ENCODE measurements at regions not wholly inside any gene's neighbourhood (a gene's known extent, or its start where the extent isn't known, plus 50 kb on each side); places are given as distances from the start of the nearest gene placed in this dataset.

DNA sequence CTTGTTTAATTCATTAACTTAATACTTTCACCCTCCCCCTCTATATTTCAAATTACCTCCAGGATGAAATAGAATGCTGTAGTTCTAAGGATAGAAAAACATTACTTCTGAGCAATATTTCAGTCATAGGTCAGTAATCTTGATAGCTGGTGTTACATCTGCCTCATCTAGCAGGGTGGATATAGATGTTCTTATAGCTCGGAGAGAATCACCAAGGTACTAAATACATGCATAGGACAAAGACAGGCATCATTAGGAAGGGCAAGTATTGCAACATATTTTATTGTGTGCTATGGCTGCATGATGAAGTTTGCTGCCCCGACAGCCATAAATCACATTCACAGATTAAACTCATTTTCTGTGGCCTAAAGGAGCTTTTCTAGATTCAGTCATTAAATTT is 601.0 kb downstream of the FGF9 start:
- Histone ChIP-seq H3F3A (replicated peaks; ENCODE audit: low read depth) (no peaks in the 10 kb centered on the region), H3K4me2 (no peak overlapping the region), H3K4me1 (ENCODE audit: insufficient read depth) (no peaks in the 10 kb centered on the region), H3K27me3 (ENCODE audit: insufficient read depth) (no peaks in the 10 kb centered on the region), H3K36me3 (ENCODE audit: insufficient read depth) (no peaks in the 10 kb centered on the region), H3K79me2 (replicated peaks; ENCODE audit: insufficient read depth) (no peaks in the 10 kb centered on the region), H3K9me2 (ENCODE audit: insufficient read depth) (no peaks in the 10 kb centered on the region; the same call in none of the 2 replicates), H4K20me1 (replicated peaks; ENCODE audit: insufficient read depth) (no peaks in the 10 kb centered on the region), H2AFZ (no peak overlapping the region), H3K4me3 (no peak overlapping the region), H3K27ac (ENCODE audit: low read depth) (no peak overlapping the region)
- peaks cover 5% of the 10 kb centered on the region; the same call in 2 of the 3 replicates for H3K4me1 Mint-ChIP-seq
- no peak overlapping the region; the same call in 1 of the 2 replicates for H3K27ac Mint-ChIP-seq
- ATAC-seq (no peak), DNase-seq (ENCODE audit: low spot score) (no peak)
- TF ChIP-seq STAT1 (IDR thresholded peaks at IDR 0.05; ENCODE audit: unreplicated experiment) (no peak), ZNF331 (CRISPR knock-in tag; IDR thresholded peaks at IDR 0.05; ENCODE audit: low read depth) (no peak), NANOG (IDR thresholded peaks at IDR 0.05; ENCODE audit: borderline replicate concordance) (no peak), EZH2 (IDR thresholded peaks at IDR 0.05; ENCODE audit: low read depth, unreplicated experiment) (no peak), POLR2AphosphoS5 (IDR thresholded peaks at IDR 0.05; ENCODE audit: low read depth) (no peak), EZH2phosphoT487 (IDR thresholded peaks at IDR 0.05; ENCODE audit: unreplicated experiment) (no peak), JUNB (IDR thresholded peaks at IDR 0.05; ENCODE audit: unreplicated experiment) (no peak), CREB1 (CRISPR knock-in tag; IDR thresholded peaks at IDR 0.05; ENCODE audit: low read depth) (no peak), ZNF114 (CRISPR knock-in tag; IDR thresholded peaks at IDR 0.05) (no peak)
- TF ChIP-seq, protein P1, sequence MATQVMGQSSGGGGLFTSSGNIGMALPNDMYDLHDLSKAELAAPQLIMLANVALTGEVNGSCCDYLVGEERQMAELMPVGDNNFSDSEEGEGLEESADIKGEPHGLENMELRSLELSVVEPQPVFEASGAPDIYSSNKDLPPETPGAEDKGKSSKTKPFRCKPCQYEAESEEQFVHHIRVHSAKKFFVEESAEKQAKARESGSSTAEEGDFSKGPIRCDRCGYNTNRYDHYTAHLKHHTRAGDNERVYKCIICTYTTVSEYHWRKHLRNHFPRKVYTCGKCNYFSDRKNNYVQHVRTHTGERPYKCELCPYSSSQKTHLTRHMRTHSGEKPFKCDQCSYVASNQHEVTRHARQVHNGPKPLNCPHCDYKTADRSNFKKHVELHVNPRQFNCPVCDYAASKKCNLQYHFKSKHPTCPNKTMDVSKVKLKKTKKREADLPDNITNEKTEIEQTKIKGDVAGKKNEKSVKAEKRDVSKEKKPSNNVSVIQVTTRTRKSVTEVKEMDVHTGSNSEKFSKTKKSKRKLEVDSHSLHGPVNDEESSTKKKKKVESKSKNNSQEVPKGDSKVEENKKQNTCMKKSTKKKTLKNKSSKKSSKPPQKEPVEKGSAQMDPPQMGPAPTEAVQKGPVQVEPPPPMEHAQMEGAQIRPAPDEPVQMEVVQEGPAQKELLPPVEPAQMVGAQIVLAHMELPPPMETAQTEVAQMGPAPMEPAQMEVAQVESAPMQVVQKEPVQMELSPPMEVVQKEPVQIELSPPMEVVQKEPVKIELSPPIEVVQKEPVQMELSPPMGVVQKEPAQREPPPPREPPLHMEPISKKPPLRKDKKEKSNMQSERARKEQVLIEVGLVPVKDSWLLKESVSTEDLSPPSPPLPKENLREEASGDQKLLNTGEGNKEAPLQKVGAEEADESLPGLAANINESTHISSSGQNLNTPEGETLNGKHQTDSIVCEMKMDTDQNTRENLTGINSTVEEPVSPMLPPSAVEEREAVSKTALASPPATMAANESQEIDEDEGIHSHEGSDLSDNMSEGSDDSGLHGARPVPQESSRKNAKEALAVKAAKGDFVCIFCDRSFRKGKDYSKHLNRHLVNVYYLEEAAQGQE (IDR thresholded peaks at IDR 0.05; ENCODE audit: unreplicated experiment): no peak
- TF ChIP-seq, protein P2, sequence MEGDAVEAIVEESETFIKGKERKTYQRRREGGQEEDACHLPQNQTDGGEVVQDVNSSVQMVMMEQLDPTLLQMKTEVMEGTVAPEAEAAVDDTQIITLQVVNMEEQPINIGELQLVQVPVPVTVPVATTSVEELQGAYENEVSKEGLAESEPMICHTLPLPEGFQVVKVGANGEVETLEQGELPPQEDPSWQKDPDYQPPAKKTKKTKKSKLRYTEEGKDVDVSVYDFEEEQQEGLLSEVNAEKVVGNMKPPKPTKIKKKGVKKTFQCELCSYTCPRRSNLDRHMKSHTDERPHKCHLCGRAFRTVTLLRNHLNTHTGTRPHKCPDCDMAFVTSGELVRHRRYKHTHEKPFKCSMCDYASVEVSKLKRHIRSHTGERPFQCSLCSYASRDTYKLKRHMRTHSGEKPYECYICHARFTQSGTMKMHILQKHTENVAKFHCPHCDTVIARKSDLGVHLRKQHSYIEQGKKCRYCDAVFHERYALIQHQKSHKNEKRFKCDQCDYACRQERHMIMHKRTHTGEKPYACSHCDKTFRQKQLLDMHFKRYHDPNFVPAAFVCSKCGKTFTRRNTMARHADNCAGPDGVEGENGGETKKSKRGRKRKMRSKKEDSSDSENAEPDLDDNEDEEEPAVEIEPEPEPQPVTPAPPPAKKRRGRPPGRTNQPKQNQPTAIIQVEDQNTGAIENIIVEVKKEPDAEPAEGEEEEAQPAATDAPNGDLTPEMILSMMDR (conservative IDR thresholded peaks at IDR 0.05; ENCODE audit: low read depth in 2 of 2): no peak
- TF ChIP-seq, protein P3, sequence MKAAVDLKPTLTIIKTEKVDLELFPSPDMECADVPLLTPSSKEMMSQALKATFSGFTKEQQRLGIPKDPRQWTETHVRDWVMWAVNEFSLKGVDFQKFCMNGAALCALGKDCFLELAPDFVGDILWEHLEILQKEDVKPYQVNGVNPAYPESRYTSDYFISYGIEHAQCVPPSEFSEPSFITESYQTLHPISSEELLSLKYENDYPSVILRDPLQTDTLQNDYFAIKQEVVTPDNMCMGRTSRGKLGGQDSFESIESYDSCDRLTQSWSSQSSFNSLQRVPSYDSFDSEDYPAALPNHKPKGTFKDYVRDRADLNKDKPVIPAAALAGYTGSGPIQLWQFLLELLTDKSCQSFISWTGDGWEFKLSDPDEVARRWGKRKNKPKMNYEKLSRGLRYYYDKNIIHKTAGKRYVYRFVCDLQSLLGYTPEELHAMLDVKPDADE (IDR thresholded peaks at IDR 0.05): no peak
- TF ChIP-seq, protein P4, sequence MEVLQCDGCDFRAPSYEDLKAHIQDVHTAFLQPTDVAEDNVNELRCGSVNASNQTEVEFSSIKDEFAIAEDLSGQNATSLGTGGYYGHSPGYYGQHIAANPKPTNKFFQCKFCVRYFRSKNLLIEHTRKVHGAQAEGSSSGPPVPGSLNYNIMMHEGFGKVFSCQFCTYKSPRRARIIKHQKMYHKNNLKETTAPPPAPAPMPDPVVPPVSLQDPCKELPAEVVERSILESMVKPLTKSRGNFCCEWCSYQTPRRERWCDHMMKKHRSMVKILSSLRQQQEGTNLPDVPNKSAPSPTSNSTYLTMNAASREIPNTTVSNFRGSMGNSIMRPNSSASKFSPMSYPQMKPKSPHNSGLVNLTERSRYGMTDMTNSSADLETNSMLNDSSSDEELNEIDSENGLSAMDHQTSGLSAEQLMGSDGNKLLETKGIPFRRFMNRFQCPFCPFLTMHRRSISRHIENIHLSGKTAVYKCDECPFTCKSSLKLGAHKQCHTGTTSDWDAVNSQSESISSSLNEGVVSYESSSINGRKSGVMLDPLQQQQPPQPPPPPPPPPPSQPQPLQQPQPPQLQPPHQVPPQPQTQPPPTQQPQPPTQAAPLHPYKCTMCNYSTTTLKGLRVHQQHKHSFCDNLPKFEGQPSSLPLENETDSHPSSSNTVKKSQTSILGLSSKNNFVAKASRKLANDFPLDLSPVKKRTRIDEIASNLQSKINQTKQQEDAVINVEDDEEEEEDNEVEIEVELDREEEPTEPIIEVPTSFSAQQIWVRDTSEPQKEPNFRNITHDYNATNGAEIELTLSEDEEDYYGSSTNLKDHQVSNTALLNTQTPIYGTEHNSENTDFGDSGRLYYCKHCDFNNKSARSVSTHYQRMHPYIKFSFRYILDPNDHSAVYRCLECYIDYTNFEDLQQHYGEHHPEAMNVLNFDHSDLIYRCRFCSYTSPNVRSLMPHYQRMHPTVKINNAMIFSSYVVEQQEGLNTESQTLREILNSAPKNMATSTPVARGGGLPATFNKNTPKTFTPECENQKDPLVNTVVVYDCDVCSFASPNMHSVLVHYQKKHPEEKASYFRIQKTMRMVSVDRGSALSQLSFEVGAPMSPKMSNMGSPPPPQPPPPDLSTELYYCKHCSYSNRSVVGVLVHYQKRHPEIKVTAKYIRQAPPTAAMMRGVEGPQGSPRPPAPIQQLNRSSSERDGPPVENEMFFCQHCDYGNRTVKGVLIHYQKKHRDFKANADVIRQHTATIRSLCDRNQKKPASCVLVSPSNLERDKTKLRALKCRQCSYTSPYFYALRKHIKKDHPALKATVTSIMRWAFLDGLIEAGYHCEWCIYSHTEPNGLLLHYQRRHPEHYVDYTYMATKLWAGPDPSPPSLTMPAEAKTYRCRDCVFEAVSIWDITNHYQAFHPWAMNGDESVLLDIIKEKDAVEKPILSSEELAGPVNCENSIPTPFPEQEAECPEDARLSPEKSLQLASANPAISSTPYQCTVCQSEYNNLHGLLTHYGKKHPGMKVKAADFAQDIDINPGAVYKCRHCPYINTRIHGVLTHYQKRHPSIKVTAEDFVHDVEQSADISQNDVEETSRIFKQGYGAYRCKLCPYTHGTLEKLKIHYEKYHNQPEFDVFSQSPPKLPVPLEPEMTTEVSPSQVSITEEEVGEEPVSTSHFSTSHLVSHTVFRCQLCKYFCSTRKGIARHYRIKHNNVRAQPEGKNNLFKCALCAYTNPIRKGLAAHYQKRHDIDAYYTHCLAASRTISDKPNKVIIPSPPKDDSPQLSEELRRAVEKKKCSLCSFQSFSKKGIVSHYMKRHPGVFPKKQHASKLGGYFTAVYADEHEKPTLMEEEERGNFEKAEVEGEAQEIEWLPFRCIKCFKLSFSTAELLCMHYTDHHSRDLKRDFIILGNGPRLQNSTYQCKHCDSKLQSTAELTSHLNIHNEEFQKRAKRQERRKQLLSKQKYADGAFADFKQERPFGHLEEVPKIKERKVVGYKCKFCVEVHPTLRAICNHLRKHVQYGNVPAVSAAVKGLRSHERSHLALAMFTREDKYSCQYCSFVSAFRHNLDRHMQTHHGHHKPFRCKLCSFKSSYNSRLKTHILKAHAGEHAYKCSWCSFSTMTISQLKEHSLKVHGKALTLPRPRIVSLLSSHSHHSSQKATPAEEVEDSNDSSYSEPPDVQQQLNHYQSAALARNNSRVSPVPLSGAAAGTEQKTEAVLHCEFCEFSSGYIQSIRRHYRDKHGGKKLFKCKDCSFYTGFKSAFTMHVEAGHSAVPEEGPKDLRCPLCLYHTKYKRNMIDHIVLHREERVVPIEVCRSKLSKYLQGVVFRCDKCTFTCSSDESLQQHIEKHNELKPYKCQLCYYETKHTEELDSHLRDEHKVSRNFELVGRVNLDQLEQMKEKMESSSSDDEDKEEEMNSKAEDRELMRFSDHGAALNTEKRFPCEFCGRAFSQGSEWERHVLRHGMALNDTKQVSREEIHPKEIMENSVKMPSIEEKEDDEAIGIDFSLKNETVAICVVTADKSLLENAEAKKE (CRISPR knock-in tag; IDR thresholded peaks at IDR 0.05): no peak
- H3K27me3 Mint-ChIP-seq (ENCODE audit: insufficient read depth, low read depth, poor library complexity): no peaks in the 10 kb centered on the region
- no peaks in the 10 kb centered on the region for H3K36me3 Mint-ChIP-seq (ENCODE audit: low read depth)
- H3K9me3 Mint-ChIP-seq: no peaks in the 10 kb centered on the region
- no peak overlapping the region for H3K4me3 Mint-ChIP-seq

Data from GM23338 (cell line).